NCI-H69 (cell line): ENCODE measurements at regions not wholly inside any gene's neighbourhood (a gene's known extent, or its start where the extent isn't known, plus 50 kb on each side); places are given as distances from the start of the nearest gene placed in this dataset.
A peak's percentile ranks its signal among the peaks of the same experiment; 100 is the strongest.

ENCODE experiments used
- DNase-seq: peaks from one replicate; lab custom pipeline; 2025; lab: John Stamatoyannopoulos, UW

DNA sequence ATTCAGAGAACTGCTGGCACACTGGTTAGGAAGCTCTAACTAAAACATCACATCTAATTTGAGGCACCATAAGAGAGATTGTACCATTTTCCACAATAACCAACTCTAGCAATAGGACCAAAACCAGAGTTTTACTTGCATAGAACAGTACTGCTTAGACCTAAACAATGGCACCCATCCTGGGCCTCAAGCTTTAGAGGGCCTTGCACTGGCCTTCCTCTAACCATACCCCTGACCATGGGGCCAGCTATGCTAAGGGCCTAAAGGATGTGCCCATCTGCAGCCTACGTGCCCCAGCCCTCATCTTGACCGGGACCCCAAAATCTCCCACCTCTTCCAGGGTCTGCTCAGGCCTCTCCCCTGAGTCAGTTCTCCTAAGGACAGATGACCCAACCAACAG is 74.4 kb upstream of the ARHGAP32 start:
- no peak for DNase-seq

- DNase-seq = no peak
Measured at GRCh38 chr11:129265125-129265788, 73.1 kb upstream of the ARHGAP32 start.

DNA sequence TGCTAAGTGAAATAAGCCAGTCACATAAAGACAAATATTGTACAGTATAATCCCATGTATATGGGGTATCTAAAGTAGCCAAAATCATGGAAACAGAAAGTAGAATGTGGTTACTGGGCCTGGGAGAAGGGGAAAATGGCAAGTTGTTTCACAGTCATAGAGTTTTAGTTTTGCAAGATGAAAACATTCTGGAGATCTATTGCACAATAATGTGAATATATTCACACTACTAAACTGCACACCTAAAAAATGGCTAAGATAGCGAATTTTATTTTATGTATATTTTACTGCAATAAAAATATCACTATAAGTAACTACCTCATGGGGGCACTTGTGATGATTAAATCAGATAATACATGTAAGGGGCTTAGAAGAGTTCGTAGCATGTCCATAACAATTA is 72.0 kb upstream of the ARHGAP32 start:
- DNase-seq = no peak

DNA sequence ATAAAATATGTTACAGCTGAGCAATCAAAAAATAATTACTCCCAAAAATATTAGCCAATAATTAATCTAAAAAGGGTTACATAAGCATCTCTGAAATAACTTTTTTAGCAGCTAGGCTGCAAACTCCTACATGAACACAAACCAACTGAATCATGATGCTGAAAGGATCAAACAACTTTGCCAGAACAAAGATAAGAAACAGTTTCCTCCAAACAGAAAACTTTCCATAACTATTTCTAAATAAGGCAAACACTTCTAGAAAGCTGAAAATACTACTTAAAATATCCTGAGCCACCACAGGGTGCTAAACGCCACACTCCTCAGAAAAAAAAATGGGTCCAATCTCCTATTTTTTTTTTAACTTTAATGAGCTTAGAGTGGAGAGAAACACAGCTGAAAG is 68.6 kb upstream of the ARHGAP32 start:
- DNase-seq = no peak

DNA sequence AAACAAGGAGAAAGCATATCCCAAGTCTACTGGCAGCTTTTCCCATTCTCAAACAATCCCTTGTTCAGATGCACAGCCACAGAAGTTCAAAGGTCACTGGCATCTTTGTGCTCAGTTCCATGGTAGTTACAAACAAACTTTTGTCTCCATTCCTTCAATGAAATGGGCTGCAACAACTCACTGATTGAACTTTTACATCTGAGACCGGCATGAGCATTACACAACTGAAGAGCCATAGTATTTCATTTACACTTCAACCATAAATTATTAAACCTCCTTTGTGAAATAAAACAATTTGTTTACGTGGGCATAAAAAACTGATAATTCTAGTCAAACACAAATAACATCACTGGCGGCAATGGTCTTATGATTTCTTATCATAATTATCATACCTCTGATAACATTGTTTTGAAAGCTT is 67.8 kb upstream of the ARHGAP32 start:
- DNase-seq = no peak

- DNase-seq = no peak
Measured at GRCh38 chr11:129258205-129258604, 66.1 kb upstream of the ARHGAP32 start.

DNA sequence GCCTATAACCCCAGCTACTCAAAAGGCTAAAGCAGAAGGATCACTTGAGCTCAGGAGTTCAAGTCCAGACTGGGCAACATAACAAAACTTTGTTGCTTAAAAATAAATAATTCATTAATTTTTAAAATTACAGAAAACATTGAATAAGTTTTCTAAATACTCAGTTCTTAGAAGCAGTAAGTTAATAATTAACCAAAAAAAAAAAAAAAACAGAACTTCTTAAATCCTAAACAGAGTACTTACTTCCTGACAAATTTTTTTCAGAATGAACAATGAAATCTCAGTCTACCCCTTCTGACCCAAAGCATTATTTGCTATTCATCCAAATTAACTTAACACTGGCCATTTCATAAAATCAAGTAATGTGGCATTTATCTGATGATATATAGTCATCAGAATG is 65.4 kb upstream of the ARHGAP32 start:
- DNase-seq = no peak

DNA sequence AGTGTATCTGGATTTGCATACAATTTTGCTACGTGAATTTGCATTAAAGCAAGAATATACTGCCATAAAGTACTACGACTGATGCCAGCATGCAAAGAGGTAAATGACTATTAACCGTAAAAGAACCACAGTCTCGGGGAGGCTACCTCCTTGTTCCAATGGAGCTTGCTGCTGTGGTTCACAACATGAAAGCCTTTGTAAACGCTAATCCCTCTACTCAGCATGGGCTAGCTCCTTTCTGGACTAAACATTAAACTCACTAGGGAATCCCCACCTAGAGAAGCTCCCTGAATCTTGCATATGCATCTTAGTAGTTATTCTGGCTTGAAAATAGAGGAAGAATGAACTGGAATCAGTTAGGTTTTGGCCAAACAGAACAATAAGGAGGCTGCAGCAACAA is 60.5 kb upstream of the ARHGAP32 start:
- DNase-seq = no peak

DNA sequence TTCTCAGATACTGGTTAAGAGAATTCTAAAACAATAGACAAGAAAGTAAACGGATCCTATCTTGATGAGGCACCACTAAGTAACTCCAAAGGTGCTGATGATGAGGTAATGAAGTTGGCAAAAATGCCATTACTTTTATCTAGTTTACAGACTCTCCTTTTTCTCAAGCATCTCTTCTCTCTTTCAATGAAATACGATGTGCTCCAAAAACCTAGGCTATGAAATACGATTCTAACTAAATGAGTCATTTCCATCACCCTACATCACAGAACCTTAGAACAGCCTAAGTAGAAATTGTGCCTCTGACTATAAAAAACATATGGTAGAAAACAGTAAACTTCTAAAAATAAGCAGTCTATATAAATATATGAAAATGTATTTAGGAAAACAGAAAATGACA is 58.9 kb upstream of the ARHGAP32 start:
- DNase-seq = no peak

DNA sequence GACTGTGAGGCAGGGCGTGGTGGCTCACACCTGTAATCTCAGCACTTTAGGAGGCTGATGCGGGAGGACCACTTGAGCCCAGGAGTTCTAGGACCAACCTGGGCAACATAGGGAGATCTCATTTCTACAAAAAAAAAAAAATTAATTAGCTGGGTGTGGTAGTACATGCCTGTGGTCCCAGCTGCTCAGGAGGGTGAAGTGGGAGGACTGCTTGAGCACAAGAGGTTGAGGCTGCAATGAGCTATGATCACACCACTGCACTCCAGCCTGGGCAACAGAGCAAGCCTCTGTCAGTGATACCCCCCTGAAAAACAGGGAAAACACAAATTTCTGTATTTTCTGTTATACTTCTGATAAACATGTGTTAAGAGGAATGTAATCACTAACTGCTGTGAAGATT is 57.8 kb upstream of the ARHGAP32 start:
- DNase-seq = no peak

- DNase-seq = no peak
Measured at GRCh38 chr11:129249351-129249750, 57.2 kb upstream of the ARHGAP32 start.

DNA sequence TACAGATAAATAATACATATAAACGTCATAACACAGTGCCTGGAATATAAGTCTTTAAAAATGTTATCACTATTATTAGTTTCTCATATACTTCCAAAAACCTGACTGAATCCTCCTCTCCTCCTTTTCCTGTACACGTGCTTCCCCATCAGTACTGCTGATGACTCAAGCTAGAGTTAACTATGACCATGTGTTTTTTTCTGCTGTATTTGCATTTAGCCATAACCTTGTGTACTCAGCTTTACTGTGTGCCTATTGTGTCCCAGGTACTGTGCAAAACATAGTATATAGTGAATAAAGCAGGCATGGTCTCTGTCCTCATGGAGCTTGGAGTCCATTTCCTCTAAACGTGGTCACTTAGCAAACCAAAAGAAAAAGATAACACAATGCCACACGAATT is 56.5 kb upstream of the ARHGAP32 start:
- DNase-seq = peak; percentile 31

- no peak for DNase-seq
Measured at GRCh38 chr11:129247135-129247534, 55.0 kb upstream of the ARHGAP32 start.

DNA sequence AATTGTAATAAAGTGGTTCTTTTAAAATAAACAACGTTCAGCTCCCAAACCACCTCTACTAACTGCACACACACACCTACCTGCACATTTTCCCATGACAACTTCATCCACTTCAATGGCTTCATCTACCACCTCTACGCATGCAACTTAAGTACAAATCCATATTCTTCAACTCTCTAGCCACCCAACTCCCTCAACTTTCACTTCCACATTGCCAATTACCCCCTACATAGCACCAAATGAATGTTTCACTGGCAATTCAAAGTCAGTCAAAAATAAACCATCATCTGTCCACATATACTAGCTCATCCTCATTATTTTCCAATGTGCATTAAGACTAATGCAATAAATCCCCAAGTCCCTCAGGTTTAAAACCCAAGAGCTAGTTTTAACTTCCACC is 50.7 kb upstream of the ARHGAP32 start:
- DNase-seq = no peak
